ENCODE measurements at regions not wholly inside any gene's neighbourhood (a gene's known extent, or its start where the extent isn't known, plus 50 kb on each side); places are given as distances from the start of the nearest gene placed in this dataset.

- FAIRE-seq (peak; percentile 39), DNase-seq (no peak)
- H3K4me1 ChIP-seq (ENCODE audit: control insufficient read depth in 3 of 3, insufficient read depth in 2 of 3, low read depth in 1 of 3, low read length in 2 of 3), result no peaks in the 10 kb centered on the region
- no peak overlapping the region for H3K4me3 ChIP-seq (ENCODE audit: low read depth in 1 of 3, low read length in 3 of 3)
- no peaks in the 10 kb centered on the region for H3K27me3 ChIP-seq (ENCODE audit: control insufficient read depth in 3 of 3, insufficient read depth in 3 of 3, low read length in 3 of 3)
- H3K9me3 ChIP-seq (ENCODE audit: control insufficient read depth in 2 of 2, insufficient read depth in 1 of 2, low read depth in 1 of 2, low read length in 1 of 2), result no peaks in the 10 kb centered on the region
- H3K27ac ChIP-seq (ENCODE audit: low read depth in 1 of 3, low read length in 2 of 3), result no peak overlapping the region
- H3K36me3 ChIP-seq (ENCODE audit: control insufficient read depth in 3 of 3, insufficient read depth in 2 of 3, low read depth in 1 of 3, low read length in 3 of 3), result peaks cover 0 to 3% (median 0%) of the 10 kb centered on the region in 3 donors
Observed at GRCh38 chr6:126133984-126134383, 147.6 kb downstream of the TRMT11 start.

- no peaks in the 10 kb centered on the region for H3K4me1 ChIP-seq (ENCODE audit: control insufficient read depth in 3 of 3, insufficient read depth in 2 of 3, low read depth in 1 of 3, low read length in 2 of 3)
- no peaks in the 10 kb centered on the region for H3K27me3 ChIP-seq (ENCODE audit: control insufficient read depth in 3 of 3, insufficient read depth in 3 of 3, low read length in 3 of 3)
- H3K9me3 ChIP-seq (ENCODE audit: control insufficient read depth in 2 of 2, insufficient read depth in 1 of 2, low read depth in 1 of 2, low read length in 1 of 2), result no peaks in the 10 kb centered on the region
- FAIRE-seq (no peak), DNase-seq (no peak)
- no peak overlapping the region for H3K27ac ChIP-seq (ENCODE audit: low read depth in 1 of 3, low read length in 2 of 3)
- H3K36me3 ChIP-seq (ENCODE audit: control insufficient read depth in 3 of 3, insufficient read depth in 2 of 3, low read depth in 1 of 3, low read length in 3 of 3), result peaks cover 0 to 3% (median 0%) of the 10 kb centered on the region in 3 donors
- H3K4me3 ChIP-seq (ENCODE audit: low read depth in 1 of 3, low read length in 3 of 3), result no peak overlapping the region
- 90 to 97% (median 94%) methylated on average over 2 of the region's 2 CpGs for WGBS, 3 donors
Observed at GRCh38 chr6:126134491-126134890, 148.2 kb downstream of the TRMT11 start.

- H3K9me3 ChIP-seq (ENCODE audit: control insufficient read depth in 2 of 2, insufficient read depth in 1 of 2, low read depth in 1 of 2, low read length in 1 of 2), result no peaks in the 10 kb centered on the region
- H3K4me3 ChIP-seq (ENCODE audit: low read depth in 1 of 3, low read length in 3 of 3), result no peak overlapping the region
- H3K27ac ChIP-seq (ENCODE audit: low read depth in 1 of 3, low read length in 2 of 3), result no peak overlapping the region
- no peaks in the 10 kb centered on the region for H3K4me1 ChIP-seq (ENCODE audit: control insufficient read depth in 3 of 3, insufficient read depth in 2 of 3, low read depth in 1 of 3, low read length in 2 of 3)
- no peak for DNase-seq
- no peak for FAIRE-seq
- no peaks in the 10 kb centered on the region for H3K36me3 ChIP-seq (ENCODE audit: control insufficient read depth in 3 of 3, insufficient read depth in 2 of 3, low read depth in 1 of 3, low read length in 3 of 3)
- no peaks in the 10 kb centered on the region for H3K27me3 ChIP-seq (ENCODE audit: control insufficient read depth in 3 of 3, insufficient read depth in 3 of 3, low read length in 3 of 3)
Observed at GRCh38 chr6:126140015-126140414, 153.7 kb downstream of the TRMT11 start.

GRCh38 chr6:126143761-126144251 lies 157.5 kb downstream of the TRMT11 start:
- H3K4me3 ChIP-seq (ENCODE audit: low read depth in 1 of 3, low read length in 3 of 3), result no peak overlapping the region
- H3K36me3 ChIP-seq (ENCODE audit: control insufficient read depth in 3 of 3, insufficient read depth in 2 of 3, low read depth in 1 of 3, low read length in 3 of 3), result no peaks in the 10 kb centered on the region
- 77 to 86% (median 79%) methylated on average over 3 of the region's 3 CpGs for WGBS, 3 donors
- H3K9me3 ChIP-seq (ENCODE audit: control insufficient read depth in 2 of 2, insufficient read depth in 1 of 2, low read depth in 1 of 2, low read length in 1 of 2), result no peaks in the 10 kb centered on the region
- FAIRE-seq (no peak), DNase-seq (no peak)
- no peak overlapping the region for H3K27ac ChIP-seq (ENCODE audit: low read depth in 1 of 3, low read length in 2 of 3)
- no peaks in the 10 kb centered on the region for H3K4me1 ChIP-seq (ENCODE audit: control insufficient read depth in 3 of 3, insufficient read depth in 2 of 3, low read depth in 1 of 3, low read length in 2 of 3)
- H3K27me3 ChIP-seq (ENCODE audit: control insufficient read depth in 3 of 3, insufficient read depth in 3 of 3, low read length in 3 of 3), result no peaks in the 10 kb centered on the region

- WGBS, 3 donors, result 75 to 88% (median 82%) methylated on average over 6 of the region's 6 CpGs
- no peaks in the 10 kb centered on the region for H3K4me1 ChIP-seq (ENCODE audit: control insufficient read depth in 3 of 3, insufficient read depth in 2 of 3, low read depth in 1 of 3, low read length in 2 of 3)
- no peaks in the 10 kb centered on the region for H3K9me3 ChIP-seq (ENCODE audit: control insufficient read depth in 2 of 2, insufficient read depth in 1 of 2, low read depth in 1 of 2, low read length in 1 of 2)
- H3K27ac ChIP-seq (ENCODE audit: low read depth in 1 of 3, low read length in 2 of 3), result no peak overlapping the region
- no peaks in the 10 kb centered on the region for H3K36me3 ChIP-seq (ENCODE audit: control insufficient read depth in 3 of 3, insufficient read depth in 2 of 3, low read depth in 1 of 3, low read length in 3 of 3)
- no peak for FAIRE-seq
- no peaks in the 10 kb centered on the region for H3K27me3 ChIP-seq (ENCODE audit: control insufficient read depth in 3 of 3, insufficient read depth in 3 of 3, low read length in 3 of 3)
- H3K4me3 ChIP-seq (ENCODE audit: low read depth in 1 of 3, low read length in 3 of 3), result no peak overlapping the region
- DNase-seq, result no peak
Observed at GRCh38 chr6:126145351-126145750, 159.0 kb downstream of the TRMT11 start.

GRCh38 chr6:126147291-126147815 lies 161.0 kb downstream of the TRMT11 start:
- no peak for FAIRE-seq
- Histone ChIP-seq H3K4me3 (ENCODE audit: low read depth in 1 of 3, low read length in 3 of 3) (no peak overlapping the region), H3K27me3 (ENCODE audit: control insufficient read depth in 3 of 3, insufficient read depth in 3 of 3, low read length in 3 of 3) (no peaks in the 10 kb centered on the region), H3K36me3 (ENCODE audit: control insufficient read depth in 3 of 3, insufficient read depth in 2 of 3, low read depth in 1 of 3, low read length in 3 of 3) (no peaks in the 10 kb centered on the region), H3K27ac (ENCODE audit: low read depth in 1 of 3, low read length in 2 of 3) (no peak overlapping the region), H3K9me3 (ENCODE audit: control insufficient read depth in 2 of 2, insufficient read depth in 1 of 2, low read depth in 1 of 2, low read length in 1 of 2) (no peaks in the 10 kb centered on the region), H3K4me1 (ENCODE audit: control insufficient read depth in 3 of 3, insufficient read depth in 2 of 3, low read depth in 1 of 3, low read length in 2 of 3) (no peaks in the 10 kb centered on the region)
- DNase-seq, result no peak
- 82 to 91% (median 84%) methylated on average over 4 of the region's 4 CpGs for WGBS, 3 donors

- H3K27me3 ChIP-seq (ENCODE audit: control insufficient read depth in 3 of 3, insufficient read depth in 3 of 3, low read length in 3 of 3), result no peaks in the 10 kb centered on the region
- FAIRE-seq, result peak; percentile 84
- no peak overlapping the region for H3K4me3 ChIP-seq (ENCODE audit: low read depth in 1 of 3, low read length in 3 of 3)
- DNase-seq, result peak; percentile 15 to 90
- no peaks in the 10 kb centered on the region for H3K9me3 ChIP-seq (ENCODE audit: control insufficient read depth in 2 of 2, insufficient read depth in 1 of 2, low read depth in 1 of 2, low read length in 1 of 2)
- H3K36me3 ChIP-seq (ENCODE audit: control insufficient read depth in 3 of 3, insufficient read depth in 2 of 3, low read depth in 1 of 3, low read length in 3 of 3), result no peaks in the 10 kb centered on the region
- H3K4me1 ChIP-seq (ENCODE audit: control insufficient read depth in 3 of 3, insufficient read depth in 2 of 3, low read depth in 1 of 3, low read length in 2 of 3), result no peaks in the 10 kb centered on the region
- WGBS, 3 donors, result 15 to 46% (median 46%) methylated on average over 1 of the region's 1 CpG
- H3K27ac ChIP-seq (ENCODE audit: low read depth in 1 of 3, low read length in 2 of 3), result no peak overlapping the region
Observed at GRCh38 chr6:126148853-126149252, 162.5 kb downstream of the TRMT11 start.

- Histone ChIP-seq H3K4me3 (ENCODE audit: low read depth in 1 of 3, low read length in 3 of 3) (no peak overlapping the region), H3K27ac (ENCODE audit: low read depth in 1 of 3, low read length in 2 of 3) (no peak overlapping the region), H3K4me1 (ENCODE audit: control insufficient read depth in 3 of 3, insufficient read depth in 2 of 3, low read depth in 1 of 3, low read length in 2 of 3) (no peaks in the 10 kb centered on the region), H3K27me3 (ENCODE audit: control insufficient read depth in 3 of 3, insufficient read depth in 3 of 3, low read length in 3 of 3) (no peaks in the 10 kb centered on the region), H3K36me3 (ENCODE audit: control insufficient read depth in 3 of 3, insufficient read depth in 2 of 3, low read depth in 1 of 3, low read length in 3 of 3) (no peaks in the 10 kb centered on the region), H3K9me3 (ENCODE audit: control insufficient read depth in 2 of 2, insufficient read depth in 1 of 2, low read depth in 1 of 2, low read length in 1 of 2) (no peaks in the 10 kb centered on the region)
- FAIRE-seq (no peak), DNase-seq (no peak)
Observed at GRCh38 chr6:126152372-126152745, 166.0 kb downstream of the TRMT11 start.

GRCh38 chr6:126153661-126154060 lies 167.3 kb downstream of the TRMT11 start:
- 75 to 96% (median 87%) methylated on average over 3 of the region's 3 CpGs for WGBS, 3 donors
- H3K27ac ChIP-seq (ENCODE audit: low read depth in 1 of 3, low read length in 2 of 3), result no peak overlapping the region
- H3K27me3 ChIP-seq (ENCODE audit: control insufficient read depth in 3 of 3, insufficient read depth in 3 of 3, low read length in 3 of 3), result no peaks in the 10 kb centered on the region
- no peaks in the 10 kb centered on the region for H3K9me3 ChIP-seq (ENCODE audit: control insufficient read depth in 2 of 2, insufficient read depth in 1 of 2, low read depth in 1 of 2, low read length in 1 of 2)
- no peak for DNase-seq
- no peaks in the 10 kb centered on the region for H3K36me3 ChIP-seq (ENCODE audit: control insufficient read depth in 3 of 3, insufficient read depth in 2 of 3, low read depth in 1 of 3, low read length in 3 of 3)
- H3K4me3 ChIP-seq (ENCODE audit: low read depth in 1 of 3, low read length in 3 of 3), result no peak overlapping the region
- no peak for FAIRE-seq
- H3K4me1 ChIP-seq (ENCODE audit: control insufficient read depth in 3 of 3, insufficient read depth in 2 of 3, low read depth in 1 of 3, low read length in 2 of 3), result no peaks in the 10 kb centered on the region
